Thyroid gland (tissue), 4 donors: ENCODE measurements at regions not wholly inside any gene's neighbourhood (a gene's known extent, or its start where the extent isn't known, plus 50 kb on each side); places are given as distances from the start of the nearest gene placed in this dataset.

ENCODE experiments used
- POLR2A ChIP-seq, 2 donors: fragments of 450-650 bp; IDR thresholded peaks; one replicate each; pipeline ENCODE4 v1.6.1; 2017; ENCODE audit warnings: antibody characterized with exemption in 2 of 2, mild to moderate bottlenecking in 2 of 2, moderate library complexity in 1 of 2
- TF ChIP-seq, protein P1 (sequence below), 6 experiments: fragments of 200-600 bp in 3 of 6; fragments of 450-650 bp in 3 of 6; sonication (generic) in 3 of 6; IDR thresholded peaks; one replicate each; pipeline ENCODE4 v1.5.1; 2016 to 2019; ENCODE audit warnings: antibody characterized with exemption in 6 of 6, mild to moderate bottlenecking in 2 of 6, inconsistent platforms in 1 of 6, moderate library complexity in 1 of 6

GRCh38 chr3:84683493-84683892, 275.3 kb upstream of the CADM2 start:
- TF ChIP-seq, protein P1, sequence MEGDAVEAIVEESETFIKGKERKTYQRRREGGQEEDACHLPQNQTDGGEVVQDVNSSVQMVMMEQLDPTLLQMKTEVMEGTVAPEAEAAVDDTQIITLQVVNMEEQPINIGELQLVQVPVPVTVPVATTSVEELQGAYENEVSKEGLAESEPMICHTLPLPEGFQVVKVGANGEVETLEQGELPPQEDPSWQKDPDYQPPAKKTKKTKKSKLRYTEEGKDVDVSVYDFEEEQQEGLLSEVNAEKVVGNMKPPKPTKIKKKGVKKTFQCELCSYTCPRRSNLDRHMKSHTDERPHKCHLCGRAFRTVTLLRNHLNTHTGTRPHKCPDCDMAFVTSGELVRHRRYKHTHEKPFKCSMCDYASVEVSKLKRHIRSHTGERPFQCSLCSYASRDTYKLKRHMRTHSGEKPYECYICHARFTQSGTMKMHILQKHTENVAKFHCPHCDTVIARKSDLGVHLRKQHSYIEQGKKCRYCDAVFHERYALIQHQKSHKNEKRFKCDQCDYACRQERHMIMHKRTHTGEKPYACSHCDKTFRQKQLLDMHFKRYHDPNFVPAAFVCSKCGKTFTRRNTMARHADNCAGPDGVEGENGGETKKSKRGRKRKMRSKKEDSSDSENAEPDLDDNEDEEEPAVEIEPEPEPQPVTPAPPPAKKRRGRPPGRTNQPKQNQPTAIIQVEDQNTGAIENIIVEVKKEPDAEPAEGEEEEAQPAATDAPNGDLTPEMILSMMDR (IDR thresholded peaks at IDR 0.05), result no peak
- TF ChIP-seq POLR2A (IDR thresholded peaks at IDR 0.05), result no peak
